SK-N-SH treated with all-trans-retinoic acid at 6 μM for 48 hours (cell line): ENCODE measurements at regions not wholly inside any gene's neighbourhood (a gene's known extent, or its start where the extent isn't known, plus 50 kb on each side); places are given as distances from the start of the nearest gene placed in this dataset.

ENCODE experiments used
- ATAC-seq: fragments of 200-7000 bp; cut with Tn5 transposase; 3 replicates; pipeline ENCODE4 v1.9.1; 2020; ENCODE audit warnings: mild to moderate bottlenecking, moderate library complexity
- BACH2 ChIP-seq: fragments of 250-450 bp; sonication (Bioruptor Pico); IDR thresholded peaks from 2 replicates; pipeline ENCODE4 v1.9.0; 2021; ENCODE audit warnings: mild to moderate bottlenecking, borderline replicate concordance
- CSDC2 ChIP-seq: fragments of 250-450 bp; sonication (Bioruptor Pico); IDR thresholded peaks from 2 replicates; pipeline ENCODE4 v1.5.0; 2020; ENCODE audit warnings: mild to moderate bottlenecking, moderate library complexity
- ESRRG ChIP-seq: fragments of 250-450 bp; sonication (Bioruptor Pico); IDR thresholded peaks from 2 replicates; pipeline ENCODE4 v1.6.1; 2021; ENCODE audit warnings: mild to moderate bottlenecking
- GLIS3 ChIP-seq: fragments of 250-450 bp; sonication (Bioruptor Pico); IDR thresholded peaks from 2 replicates; pipeline ENCODE4 v1.5.0; 2020; ENCODE audit warnings: mild to moderate bottlenecking, moderate library complexity
- ISL1 ChIP-seq: fragments of 250-450 bp; sonication (Bioruptor Pico); IDR thresholded peaks from 2 replicates; pipeline ENCODE4 v2.1.2; 2022; ENCODE audit warnings: mild to moderate bottlenecking, moderate library complexity
- PPARA ChIP-seq: fragments of 250-450 bp; sonication (Bioruptor Pico); IDR thresholded peaks from 2 replicates; pipeline ENCODE4 v1.5.0; 2020; ENCODE audit warnings: mild to moderate bottlenecking, borderline replicate concordance
- TCF4 ChIP-seq: fragments of 250-450 bp; sonication (Bioruptor Pico); IDR thresholded peaks from 2 replicates; pipeline ENCODE4 v1.8.0; 2021; ENCODE audit warnings: mild to moderate bottlenecking, moderate library complexity, borderline replicate concordance
- TOX ChIP-seq: fragments of 250-450 bp; sonication (Bioruptor Pico); IDR thresholded peaks from 2 replicates; pipeline ENCODE4 v1.8.0; 2021; ENCODE audit warnings: mild to moderate bottlenecking, moderate library complexity, borderline replicate concordance
- TSHZ2 ChIP-seq: fragments of 250-450 bp; sonication (Bioruptor Pico); IDR thresholded peaks from 2 replicates; pipeline ENCODE4 v1.5.0; 2020; ENCODE audit warnings: mild to moderate bottlenecking, moderate library complexity
- ZC3H10 ChIP-seq: fragments of 250-450 bp; sonication (Bioruptor Pico); IDR thresholded peaks from 2 replicates; pipeline ENCODE4 v1.5.1; 2021; ENCODE audit warnings: mild to moderate bottlenecking, moderate library complexity
- ZFP3 ChIP-seq: fragments of 250-450 bp; sonication (Bioruptor Pico); IDR thresholded peaks from 2 replicates; pipeline ENCODE4 v1.5.0; 2020; ENCODE audit warnings: mild to moderate bottlenecking, moderate library complexity
- ZFP30 ChIP-seq: fragments of 450-650 bp; formaldehyde crosslinking; IDR thresholded peaks from 2 replicates; pipeline ENCODE4 v1.5.0; 2022; ENCODE audit warnings: mild to moderate bottlenecking, moderate library complexity
- ZNF565 ChIP-seq: fragments of 450-650 bp; formaldehyde crosslinking; conservative IDR thresholded peaks from 2 replicates; pipeline ENCODE4 v1.5.0; 2020; ENCODE audit warnings: low read depth, mild to moderate bottlenecking, moderate library complexity
- ZNF70 ChIP-seq: fragments of 450-650 bp; formaldehyde crosslinking; IDR thresholded peaks from 2 replicates; pipeline ENCODE4 v1.5.0; 2020; ENCODE audit warnings: mild to moderate bottlenecking, moderate library complexity
- ZNF8 ChIP-seq: fragments of 450-650 bp; formaldehyde crosslinking; IDR thresholded peaks from 2 replicates; pipeline ENCODE4 v1.5.0; 2020; ENCODE audit warnings: mild to moderate bottlenecking, moderate library complexity
- TF ChIP-seq, protein P1 (sequence below): fragments of 250-450 bp; sonication (Bioruptor Pico); IDR thresholded peaks from 2 replicates; pipeline ENCODE4 v1.8.0; 2021; ENCODE audit warnings: low read depth, mild to moderate bottlenecking, moderate library complexity, borderline replicate concordance
- TF ChIP-seq, protein P2 (sequence below): fragments of 250-450 bp; sonication (Bioruptor Pico); IDR thresholded peaks from 2 replicates; pipeline ENCODE4 v1.5.1; 2021; ENCODE audit warnings: mild to moderate bottlenecking, moderate library complexity
- TF ChIP-seq, protein P3 (sequence below): fragments of 250-450 bp; sonication (Bioruptor Pico); IDR thresholded peaks from 2 replicates; pipeline ENCODE4 v1.5.1; 2020; ENCODE audit warnings: low read depth, mild to moderate bottlenecking, moderate library complexity

GRCh38 chr1:114238053-114238452 lies 84.4 kb upstream of the SYT6 start:
- no peak for ATAC-seq
- TF ChIP-seq TSHZ2 (CRISPR knock-in tag) (no peak), GLIS3 (CRISPR knock-in tag) (no peak), TOX (CRISPR knock-in tag) (no peak), CSDC2 (CRISPR knock-in tag) (no peak), ZFP3 (CRISPR knock-in tag) (no peak), BACH2 (CRISPR knock-in tag) (no peak), ZNF565 (CRISPR knock-in tag) (no peak), ESRRG (CRISPR knock-in tag) (no peak)
- TF ChIP-seq, protein P1, sequence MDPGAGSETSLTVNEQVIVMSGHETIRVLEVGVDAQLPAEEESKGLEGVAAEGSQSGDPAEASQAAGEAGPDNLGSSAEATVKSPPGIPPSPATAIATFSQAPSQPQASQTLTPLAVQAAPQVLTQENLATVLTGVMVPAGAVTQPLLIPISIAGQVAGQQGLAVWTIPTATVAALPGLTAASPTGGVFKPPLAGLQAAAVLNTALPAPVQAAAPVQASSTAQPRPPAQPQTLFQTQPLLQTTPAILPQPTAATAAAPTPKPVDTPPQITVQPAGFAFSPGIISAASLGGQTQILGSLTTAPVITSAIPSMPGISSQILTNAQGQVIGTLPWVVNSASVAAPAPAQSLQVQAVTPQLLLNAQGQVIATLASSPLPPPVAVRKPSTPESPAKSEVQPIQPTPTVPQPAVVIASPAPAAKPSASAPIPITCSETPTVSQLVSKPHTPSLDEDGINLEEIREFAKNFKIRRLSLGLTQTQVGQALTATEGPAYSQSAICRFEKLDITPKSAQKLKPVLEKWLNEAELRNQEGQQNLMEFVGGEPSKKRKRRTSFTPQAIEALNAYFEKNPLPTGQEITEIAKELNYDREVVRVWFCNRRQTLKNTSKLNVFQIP (CRISPR knock-in tag) = no peak
- TF ChIP-seq, protein P2, sequence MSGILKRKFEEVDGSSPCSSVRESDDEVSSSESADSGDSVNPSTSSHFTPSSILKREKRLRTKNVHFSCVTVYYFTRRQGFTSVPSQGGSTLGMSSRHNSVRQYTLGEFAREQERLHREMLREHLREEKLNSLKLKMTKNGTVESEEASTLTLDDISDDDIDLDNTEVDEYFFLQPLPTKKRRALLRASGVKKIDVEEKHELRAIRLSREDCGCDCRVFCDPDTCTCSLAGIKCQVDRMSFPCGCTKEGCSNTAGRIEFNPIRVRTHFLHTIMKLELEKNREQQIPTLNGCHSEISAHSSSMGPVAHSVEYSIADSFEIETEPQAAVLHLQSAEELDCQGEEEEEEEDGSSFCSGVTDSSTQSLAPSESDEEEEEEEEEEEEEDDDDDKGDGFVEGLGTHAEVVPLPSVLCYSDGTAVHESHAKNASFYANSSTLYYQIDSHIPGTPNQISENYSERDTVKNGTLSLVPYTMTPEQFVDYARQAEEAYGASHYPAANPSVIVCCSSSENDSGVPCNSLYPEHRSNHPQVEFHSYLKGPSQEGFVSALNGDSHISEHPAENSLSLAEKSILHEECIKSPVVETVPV (CRISPR knock-in tag) = no peak
- TF ChIP-seq, all 23 proteins: peak for 0

- ATAC-seq = no peak
- TF ChIP-seq ZC3H10 (CRISPR knock-in tag) = no peak
- TF ChIP-seq ISL1 (CRISPR knock-in tag) = no peak
- no peak for TF ChIP-seq ZNF70 (CRISPR knock-in tag)
- TF ChIP-seq TSHZ2 (CRISPR knock-in tag) = no peak
- no peak for TF ChIP-seq ZFP30
- TF ChIP-seq, protein P2 (CRISPR knock-in tag) = no peak
- TF ChIP-seq TOX (CRISPR knock-in tag) = no peak
- no peak for TF ChIP-seq TCF4
- TF ChIP-seq, protein P3, sequence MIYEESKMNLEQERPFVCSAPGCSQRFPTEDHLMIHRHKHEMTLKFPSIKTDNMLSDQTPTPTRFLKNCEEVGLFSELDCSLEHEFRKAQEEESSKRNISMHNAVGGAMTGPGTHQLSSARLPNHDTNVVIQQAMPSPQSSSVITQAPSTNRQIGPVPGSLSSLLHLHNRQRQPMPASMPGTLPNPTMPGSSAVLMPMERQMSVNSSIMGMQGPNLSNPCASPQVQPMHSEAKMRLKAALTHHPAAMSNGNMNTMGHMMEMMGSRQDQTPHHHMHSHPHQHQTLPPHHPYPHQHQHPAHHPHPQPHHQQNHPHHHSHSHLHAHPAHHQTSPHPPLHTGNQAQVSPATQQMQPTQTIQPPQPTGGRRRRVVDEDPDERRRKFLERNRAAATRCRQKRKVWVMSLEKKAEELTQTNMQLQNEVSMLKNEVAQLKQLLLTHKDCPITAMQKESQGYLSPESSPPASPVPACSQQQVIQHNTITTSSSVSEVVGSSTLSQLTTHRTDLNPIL (CRISPR knock-in tag) = no peak
- no peak for TF ChIP-seq CSDC2 (CRISPR knock-in tag)
- no peak for TF ChIP-seq ZFP3 (CRISPR knock-in tag)
- TF ChIP-seq, protein P1 (CRISPR knock-in tag) = no peak
- no peak for TF ChIP-seq PPARA (CRISPR knock-in tag)
- TF ChIP-seq BACH2 (CRISPR knock-in tag) = no peak
- TF ChIP-seq ZNF8 = no peak
- TF ChIP-seq, all 23 proteins: peak for 0
Observed at GRCh38 chr1:114236517-114236916, 82.8 kb upstream of the SYT6 start.
